ENCODE measurements at regions not wholly inside any gene's neighbourhood (a gene's known extent, or its start where the extent isn't known, plus 50 kb on each side); places are given as distances from the start of the nearest gene placed in this dataset.

DNA sequence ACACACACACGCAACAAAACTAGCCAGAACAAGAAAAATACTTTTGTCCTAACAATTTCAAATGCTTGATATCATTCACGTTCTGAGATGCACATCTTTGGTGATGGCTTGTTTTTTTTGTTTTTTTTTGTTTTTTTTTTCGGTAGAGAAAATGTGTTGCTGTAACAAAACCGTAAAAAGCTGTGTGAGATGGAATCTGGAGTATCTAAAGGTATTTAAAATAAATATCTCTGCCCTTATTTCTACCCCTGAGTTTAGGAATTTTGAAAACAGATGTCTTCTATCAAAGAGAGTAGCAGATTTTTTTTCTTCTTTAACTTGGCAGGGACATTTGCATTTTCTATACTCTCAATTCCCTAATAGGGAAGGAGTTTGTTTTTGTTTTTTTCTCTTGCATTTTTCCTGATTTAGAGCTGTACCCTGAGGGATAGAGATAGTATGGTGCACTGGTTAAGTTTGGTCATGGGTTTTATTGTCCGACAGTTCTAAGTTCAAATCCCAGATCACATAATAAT, 446.6 kb downstream of the KLF5 start:
- Histone ChIP-seq H3K9ac (ENCODE audit: low read length) (no peak overlapping the region), H2AFZ (ENCODE audit: low read length) (no peak overlapping the region), H3K36me3 (ENCODE audit: low read depth, low read length) (no peaks in the 10 kb centered on the region), H3K4me2 (ENCODE audit: low read length) (no peak overlapping the region), H3F3A (ENCODE audit: low read length, unreplicated experiment) (no peaks in the 10 kb centered on the region), H4K20me1 (ENCODE audit: low read length) (no peaks in the 10 kb centered on the region), H3K27ac (ENCODE audit: low read length) (no peak overlapping the region), H3K4me3 (ENCODE audit: low read length) (no peak overlapping the region), H3K27me3 (ENCODE audit: low read length) (no peaks in the 10 kb centered on the region), H3K9me2 (replicated peaks; ENCODE audit: low read length) (no peaks in the 10 kb centered on the region), H3K4me1 (ENCODE audit: insufficient read depth, low read length) (no peaks in the 10 kb centered on the region), H3K79me2 (ENCODE audit: low read length) (no peaks in the 10 kb centered on the region), H3K9me3 (ENCODE audit: low read length) (no peaks in the 10 kb centered on the region)
- CTCF ChIA-PET, result interaction anchor here (0.6 kb wide), 1 partner anchor 167 kb away, joined by 3 read pairs; no protein-coding TSS in a partner anchor
- TF ChIP-seq EZH2phosphoT487 (IDR thresholded peaks at IDR 0.05; ENCODE audit: borderline replicate concordance, low read length) (no peak), CTCF (conservative IDR thresholded peaks at IDR 0.05; ENCODE audit: low read depth, low read length) (no peak), EZH2 (IDR thresholded peaks at IDR 0.05; ENCODE audit: low read length, unreplicated experiment) (no peak)
- DNase-seq (no peak), ATAC-seq (no peak)
- no TSS peak for BruUV-seq (replicated peaks)
- intact Hi-C loops (cut with micrococcal nuclease), result no loop called here
- POLR2A ChIA-PET (ENCODE audit: unreplicated experiment), result no interaction called here

- Histone ChIP-seq H3K27ac (ENCODE audit: low read length) (no peak overlapping the region), H3K36me3 (ENCODE audit: low read depth, low read length) (no peaks in the 10 kb centered on the region), H3K9ac (ENCODE audit: low read length) (no peak overlapping the region), H3K9me3 (ENCODE audit: low read length) (no peaks in the 10 kb centered on the region), H4K20me1 (ENCODE audit: low read length) (no peaks in the 10 kb centered on the region), H3K4me3 (ENCODE audit: low read length) (no peak overlapping the region), H3K79me2 (ENCODE audit: low read length) (no peaks in the 10 kb centered on the region), H3K27me3 (ENCODE audit: low read length) (no peaks in the 10 kb centered on the region), H3K4me2 (ENCODE audit: low read length) (no peak overlapping the region), H2AFZ (ENCODE audit: low read length) (no peak overlapping the region), H3F3A (ENCODE audit: low read length, unreplicated experiment) (no peaks in the 10 kb centered on the region), H3K4me1 (ENCODE audit: insufficient read depth, low read length) (peaks cover 20% of the 10 kb centered on the region), H3K9me2 (replicated peaks; ENCODE audit: low read length) (no peaks in the 10 kb centered on the region)
- TF ChIP-seq EZH2phosphoT487 (IDR thresholded peaks at IDR 0.05; ENCODE audit: borderline replicate concordance, low read length), result no peak
- TF ChIP-seq CTCF (conservative IDR thresholded peaks at IDR 0.05; ENCODE audit: low read depth, low read length), result no peak
- TF ChIP-seq EZH2 (IDR thresholded peaks at IDR 0.05; ENCODE audit: low read length, unreplicated experiment), result no peak
- ChIA-PET POLR2A (ENCODE audit: unreplicated experiment) (no interaction called here), CTCF (no interaction called here)
- intact Hi-C loops (cut with micrococcal nuclease), result no loop called here
- no peak for DNase-seq
- BruUV-seq (replicated peaks), result no TSS peak
- no peak for ATAC-seq
Measured at GRCh38 chr13:73499695-73500094, 440.9 kb downstream of the KLF5 start.

GRCh38 chr13:73497430-73497829, 438.6 kb downstream of the KLF5 start:
- no peak for DNase-seq
- Histone ChIP-seq H3K4me2 (ENCODE audit: low read length) (no peak overlapping the region), H2AFZ (ENCODE audit: low read length) (no peak overlapping the region), H3K4me3 (ENCODE audit: low read length) (no peak overlapping the region), H4K20me1 (ENCODE audit: low read length) (no peaks in the 10 kb centered on the region), H3K9me2 (replicated peaks; ENCODE audit: low read length) (no peaks in the 10 kb centered on the region), H3K9ac (ENCODE audit: low read length) (no peak overlapping the region), H3K27me3 (ENCODE audit: low read length) (no peaks in the 10 kb centered on the region), H3K4me1 (ENCODE audit: insufficient read depth, low read length) (peaks cover 38% of the 10 kb centered on the region), H3K9me3 (ENCODE audit: low read length) (no peaks in the 10 kb centered on the region), H3F3A (ENCODE audit: low read length, unreplicated experiment) (no peaks in the 10 kb centered on the region), H3K27ac (ENCODE audit: low read length) (0 out of 2 replicates have a peak overlapping the region, but pooled peaks have one; percentile 52), H3K36me3 (ENCODE audit: low read depth, low read length) (no peaks in the 10 kb centered on the region), H3K79me2 (ENCODE audit: low read length) (no peaks in the 10 kb centered on the region)
- no TSS peak for BruUV-seq (replicated peaks)
- no peak for ATAC-seq
- ChIA-PET POLR2A (ENCODE audit: unreplicated experiment) (no interaction called here), CTCF (no interaction called here)
- TF ChIP-seq EZH2 (IDR thresholded peaks at IDR 0.05; ENCODE audit: low read length, unreplicated experiment) (no peak), CTCF (conservative IDR thresholded peaks at IDR 0.05; ENCODE audit: low read depth, low read length) (no peak), EZH2phosphoT487 (IDR thresholded peaks at IDR 0.05; ENCODE audit: borderline replicate concordance, low read length) (no peak)
- intact Hi-C loops (cut with micrococcal nuclease), result no loop called here

All from PC-3 (cell line).